Endodermal cell (in vitro differentiated cells): ENCODE measurements at regions not wholly inside any gene's neighbourhood (a gene's known extent, or its start where the extent isn't known, plus 50 kb on each side); places are given as distances from the start of the nearest gene placed in this dataset.

Source experiments
- DNase-seq: peaks from one replicate; pipeline ENCODE4 v3.0.0-alpha.2; 2017
- H3K27ac ChIP-seq: 2 replicates; pipeline ENCODE4 v1.5.1; 2013; ENCODE audit warnings: mild to moderate bottlenecking, low read depth, low read length, moderate library complexity
- H3K27me3 ChIP-seq: 2 replicates; pipeline ENCODE4 v1.6.1; 2013; ENCODE audit warnings: mild to moderate bottlenecking, low read length, moderate library complexity; ENCODE audit not compliant: insufficient read depth, control insufficient read depth, poor library complexity, severe bottlenecking
- H3K36me3 ChIP-seq: 2 replicates; pipeline ENCODE4 v1.7.0; 2013; ENCODE audit warnings: mild to moderate bottlenecking, low read length, moderate library complexity; ENCODE audit not compliant: control insufficient read depth, insufficient read depth
- H3K4me1 ChIP-seq: one replicate; pipeline ENCODE4 v1.7.0; 2013; ENCODE audit warnings: low read length; ENCODE audit not compliant: control insufficient read depth, insufficient read depth
- H3K4me3 ChIP-seq: 2 replicates; pipeline ENCODE4 v1.5.1; 2013; ENCODE audit warnings: mild to moderate bottlenecking, low read length, moderate library complexity
- H3K9ac ChIP-seq: 2 replicates; pipeline ENCODE4 v1.6.1; 2013; ENCODE audit warnings: mild to moderate bottlenecking, low read length, moderate library complexity; ENCODE audit not compliant: poor library complexity, severe bottlenecking; ENCODE audit errors: extremely low read depth
- H3K9me3 ChIP-seq: 2 replicates; pipeline ENCODE4 v1.6.1; 2013; ENCODE audit warnings: mild to moderate bottlenecking, low read length, moderate library complexity; ENCODE audit not compliant: control insufficient read depth
- H3K27ac Mint-ChIP-seq: 2 replicates; pipeline ENCODE4 v1.8.0; 2020; ENCODE audit warnings: mixed read lengths
- H3K27me3 Mint-ChIP-seq: 2 replicates; pipeline ENCODE4 v1.8.0; 2021; ENCODE audit warnings: mild to moderate bottlenecking, mixed read lengths; ENCODE audit not compliant: insufficient read depth
- H3K36me3 Mint-ChIP-seq: 2 replicates; pipeline ENCODE4 v1.8.0; 2020; ENCODE audit warnings: low read depth, mixed read lengths
- H3K4me1 Mint-ChIP-seq: 2 replicates; pipeline ENCODE4 v1.8.0; 2020; ENCODE audit warnings: mixed read lengths
- H3K4me3 Mint-ChIP-seq: 2 replicates; pipeline ENCODE4 v1.8.0; 2020; ENCODE audit warnings: mild to moderate bottlenecking, moderate library complexity, mixed read lengths
- H3K9me3 Mint-ChIP-seq: 2 replicates; pipeline ENCODE4 v1.8.0; 2020; ENCODE audit warnings: mild to moderate bottlenecking, mixed read lengths
- CTCF ChIP-seq: fragments of 200-600 bp; sonication (generic); conservative IDR thresholded peaks from 2 replicates; pipeline ENCODE4 v1.5.0; 2021; ENCODE audit warnings: antibody characterized with exemption, mild to moderate bottlenecking
- WGBS, 2 experiments: methylation state at CpG; one replicate each; pipeline versions ENCODE4 v1.1.5 to v1.1.7; 2013; ENCODE audit warnings: missing lambda C conversion rate in 2 of 2, mixed read lengths in 1 of 2; ENCODE audit not compliant: insufficient coverage in 1 of 2, insufficient read length in 1 of 2; 5-methylcytosine and 5-hydroxymethylcytosine counted together

GRCh38 chr1:115210302-115210711 lies 121.0 kb upstream of the TSPAN2 start:
- Histone ChIP-seq H3K27ac (no peak overlapping the region), H3K4me1 (no peaks in the 10 kb centered on the region), H3K27me3 (no peaks in the 10 kb centered on the region), H3K4me3 (no peak overlapping the region), H3K9me3 (no peaks in the 10 kb centered on the region), H3K9ac (no peak overlapping the region), H3K36me3 (no peaks in the 10 kb centered on the region)
- H3K4me3 Mint-ChIP-seq, result no peak overlapping the region
- no peaks in the 10 kb centered on the region for H3K27me3 Mint-ChIP-seq
- TF ChIP-seq CTCF, result no peak
- H3K4me1 Mint-ChIP-seq, result peaks cover 4% of the 10 kb centered on the region
- H3K36me3 Mint-ChIP-seq, result no peaks in the 10 kb centered on the region
- 94 to 96% methylated on average over 3 to 4 of the region's 4 CpGs for WGBS, 2 experiments
- no peak for DNase-seq
- H3K9me3 Mint-ChIP-seq, result peaks cover 2% of the 10 kb centered on the region
- H3K27ac Mint-ChIP-seq, result no peak overlapping the region

- no peaks in the 10 kb centered on the region for H3K27me3 Mint-ChIP-seq
- Histone ChIP-seq H3K9me3 (peaks cover 23% of the 10 kb centered on the region), H3K4me1 (no peaks in the 10 kb centered on the region), H3K27me3 (no peaks in the 10 kb centered on the region), H3K4me3 (no peak overlapping the region), H3K9ac (no peak overlapping the region), H3K36me3 (no peaks in the 10 kb centered on the region), H3K27ac (no peak overlapping the region)
- 94% methylated on average over 1 of the region's 1 CpG; no CpG with 5 or more reads in 1 of the 2 experiments for WGBS, 2 experiments
- no peak for DNase-seq
- no peak for TF ChIP-seq CTCF
- H3K9me3 Mint-ChIP-seq, result peaks cover 2% of the 10 kb centered on the region
- no peaks in the 10 kb centered on the region for H3K36me3 Mint-ChIP-seq
- peaks cover 4% of the 10 kb centered on the region for H3K4me1 Mint-ChIP-seq
- no peak overlapping the region for H3K27ac Mint-ChIP-seq
- no peak overlapping the region for H3K4me3 Mint-ChIP-seq
Measured at GRCh38 chr1:115204513-115204912, 115.2 kb upstream of the TSPAN2 start.

- H3K27me3 ChIP-seq, result no peaks in the 10 kb centered on the region
- no peak for DNase-seq
- Mint-ChIP-seq H3K27me3 (no peaks in the 10 kb centered on the region), H3K9me3 (peaks cover 2% of the 10 kb centered on the region), H3K4me3 (no peak overlapping the region), H3K36me3 (no peaks in the 10 kb centered on the region), H3K4me1 (no peaks in the 10 kb centered on the region), H3K27ac (no peak overlapping the region)
- 78% methylated on average over 1 of the region's 1 CpG; no CpG with 5 or more reads in 1 of the 2 experiments for WGBS, 2 experiments
- H3K9me3 ChIP-seq, result peaks cover 23% of the 10 kb centered on the region
- H3K9ac ChIP-seq, result no peak overlapping the region
- H3K4me1 ChIP-seq, result no peaks in the 10 kb centered on the region
- no peak for TF ChIP-seq CTCF
- no peak overlapping the region for H3K27ac ChIP-seq
- H3K4me3 ChIP-seq, result no peak overlapping the region
- H3K36me3 ChIP-seq, result no peaks in the 10 kb centered on the region
Measured at GRCh38 chr1:115203287-115203686, 114.0 kb upstream of the TSPAN2 start.
